GM18858 (cell line): ENCODE measurements at regions not wholly inside any gene's neighbourhood (a gene's known extent, or its start where the extent isn't known, plus 50 kb on each side); places are given as distances from the start of the nearest gene placed in this dataset.

Experiments used
- ATAC-seq: cut with Tn5 transposase; IDR thresholded peaks from one replicate; pipeline ENCODE4 v1.9.1; 2021; ENCODE audit not compliant: unreplicated experiment

- no peak for ATAC-seq
These were observed 195.6 kb downstream of the ELAVL2 start for GRCh38 chr9:23630488-23630887.

- ATAC-seq, result no peak
These were observed 190.8 kb downstream of the ELAVL2 start for GRCh38 chr9:23635276-23635675.

GRCh38 chr9:23636199-23636598 is 189.8 kb downstream of the ELAVL2 start:
- ATAC-seq, result no peak

GRCh38 chr9:23638011-23638410 is 188.0 kb downstream of the ELAVL2 start:
- no peak for ATAC-seq

- no peak for ATAC-seq
These were observed 187.1 kb downstream of the ELAVL2 start for GRCh38 chr9:23638837-23639426.
